Lower leg skin (tissue), 4 donors: ENCODE measurements at regions not wholly inside any gene's neighbourhood (a gene's known extent, or its start where the extent isn't known, plus 50 kb on each side); places are given as distances from the start of the nearest gene placed in this dataset.

Source experiments
- DNase-seq, 2 donors: peaks; one replicate each; pipeline ENCODE4 v3.0.0-alpha.2; 2019; ENCODE audit warnings: low spot score in 2 of 2
- H3K4me3 ChIP-seq: fragments of 200-600 bp; sonication (generic); 2 replicates; pipeline ENCODE4 v1.5.1; 2017; ENCODE audit warnings: mild to moderate bottlenecking, low read depth; ENCODE audit not compliant: poor library complexity, severe bottlenecking
- CTCF ChIP-seq, 3 donors: fragments of 450-650 bp; IDR thresholded peaks; one replicate each; pipeline ENCODE4 v1.5.1; 2016; ENCODE audit warnings: antibody characterized with exemption in 3 of 3, mild to moderate bottlenecking in 3 of 3, moderate library complexity in 2 of 3
- POLR2A ChIP-seq, 2 donors: fragments of 450-650 bp; IDR thresholded peaks; one replicate each; pipeline ENCODE4 v1.6.1; 2016 to 2017; ENCODE audit warnings: antibody characterized with exemption in 2 of 2, mild to moderate bottlenecking in 1 of 2, moderate library complexity in 1 of 2
- WGBS, 2 donors: methylation state at CpG; one replicate each; pipeline ENCODE4 v1.1.5; 2018; 5-methylcytosine and 5-hydroxymethylcytosine counted together
- intact Hi-C: fragments of 100-400 bp; cut with DNase I; formaldehyde crosslinking; loops from one replicate; pipeline ENCODE4 v1.15.0; 2023; ENCODE audit warnings: low total_unique reads

- intact Hi-C loops, result no loop called here
- no peak for TF ChIP-seq CTCF (IDR thresholded peaks at IDR 0.05)
- no peak for TF ChIP-seq POLR2A (IDR thresholded peaks at IDR 0.05)
- no peak for DNase-seq
These were observed 157.7 kb upstream of the CADPS start for GRCh38 chr3:63032881-63033280.

GRCh38 chr3:63034101-63034500 is 158.9 kb upstream of the CADPS start:
- no peak overlapping the region for H3K4me3 ChIP-seq
- DNase-seq, result no peak
- TF ChIP-seq POLR2A (IDR thresholded peaks at IDR 0.05), result no peak
- no peak for TF ChIP-seq CTCF (IDR thresholded peaks at IDR 0.05)
- 78 to 89% methylated on average over 1 of the region's 1 CpG for WGBS, 2 donors
- intact Hi-C loops, result no loop called here

More at GRCh38 chr3:63032881-63033280, 157.7 kb upstream of the CADPS start:
- H3K4me3 ChIP-seq, result no peak overlapping the region

GRCh38 chr3:63037116-63037515 is 161.9 kb upstream of the CADPS start:
- TF ChIP-seq CTCF (IDR thresholded peaks at IDR 0.05), result no peak
- TF ChIP-seq POLR2A (IDR thresholded peaks at IDR 0.05), result no peak
- intact Hi-C loops, result no loop called here
- no peak for DNase-seq
- WGBS, 2 donors, result 62 to 72% methylated on average over 4 of the region's 4 CpGs
- no peak overlapping the region for H3K4me3 ChIP-seq

- TF ChIP-seq CTCF (IDR thresholded peaks at IDR 0.05) (no peak), POLR2A (IDR thresholded peaks at IDR 0.05) (no peak)
- H3K4me3 ChIP-seq, result no peak overlapping the region
- no peak for DNase-seq
- WGBS, 2 donors, result 75 to 77% methylated on average over 3 of the region's 3 CpGs
- intact Hi-C loops, result no loop called here
These were observed 167.6 kb upstream of the CADPS start for GRCh38 chr3:63042833-63043232.

GRCh38 chr3:63043631-63044030 is 168.4 kb upstream of the CADPS start:
- intact Hi-C loops, result no loop called here
- TF ChIP-seq CTCF (IDR thresholded peaks at IDR 0.05) (no peak), POLR2A (IDR thresholded peaks at IDR 0.05) (no peak)
- 46 to 60% methylated on average over 1 of the region's 1 CpG for WGBS, 2 donors
- H3K4me3 ChIP-seq, result no peak overlapping the region
- no peak for DNase-seq

GRCh38 chr3:63046152-63046551 is 170.9 kb upstream of the CADPS start:
- 75 to 76% methylated on average over 2 of the region's 2 CpGs for WGBS, 2 donors
- intact Hi-C loops, result no loop called here
- H3K4me3 ChIP-seq, result no peak overlapping the region
- DNase-seq, result no peak
- no peak for TF ChIP-seq CTCF (IDR thresholded peaks at IDR 0.05)
- TF ChIP-seq POLR2A (IDR thresholded peaks at IDR 0.05), result no peak
